ENCODE measurements at regions not wholly inside any gene's neighbourhood (a gene's known extent, or its start where the extent isn't known, plus 50 kb on each side); places are given as distances from the start of the nearest gene placed in this dataset.

DNA sequence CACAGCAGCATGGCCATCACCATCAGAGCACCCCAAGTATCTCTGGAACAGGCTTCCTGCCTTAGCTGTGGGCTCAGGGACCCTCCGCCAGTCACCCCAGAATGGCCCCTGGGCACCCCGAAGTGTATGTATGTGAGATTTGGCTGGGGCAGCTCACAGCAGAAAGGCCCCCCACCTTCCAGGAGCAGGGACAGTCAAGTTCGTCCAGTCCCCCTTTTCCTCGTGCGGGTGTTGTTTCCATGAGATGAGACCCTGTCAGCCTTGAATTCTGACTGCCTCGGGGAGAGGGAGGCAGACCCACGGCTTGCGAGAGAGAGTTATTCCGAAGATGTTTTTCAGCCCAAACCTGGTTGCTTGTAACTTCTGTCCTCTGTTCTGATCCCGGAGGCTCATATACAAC, 290.9 kb upstream of the HDAC4 start:
- TF ChIP-seq FOS (IDR thresholded peaks at IDR 0.05; ENCODE audit: borderline replicate concordance, insufficient read depth, low read length) (no peak), JUN (IDR thresholded peaks at IDR 0.05; ENCODE audit: borderline replicate concordance, insufficient read depth, insufficient read length, low read depth) (no peak), POLR2A (IDR thresholded peaks at IDR 0.05; ENCODE audit: low read depth, low read length) (no peak), POLR2AphosphoS5 (IDR thresholded peaks at IDR 0.05; ENCODE audit: insufficient read depth, low read depth, low read length) (no peak), EZH2 (IDR thresholded peaks at IDR 0.05; ENCODE audit: borderline replicate concordance, low read depth, low read length, severe bottlenecking) (no peak), MYC (IDR thresholded peaks at IDR 0.05; ENCODE audit: low read depth, low read length) (no peak), GATA2 (IDR thresholded peaks at IDR 0.05; ENCODE audit: insufficient read depth, insufficient read length, low read depth, low read length) (no peak), MAX (IDR thresholded peaks at IDR 0.05; ENCODE audit: insufficient read depth, insufficient read length) (no peak)
- TF ChIP-seq, protein P1, sequence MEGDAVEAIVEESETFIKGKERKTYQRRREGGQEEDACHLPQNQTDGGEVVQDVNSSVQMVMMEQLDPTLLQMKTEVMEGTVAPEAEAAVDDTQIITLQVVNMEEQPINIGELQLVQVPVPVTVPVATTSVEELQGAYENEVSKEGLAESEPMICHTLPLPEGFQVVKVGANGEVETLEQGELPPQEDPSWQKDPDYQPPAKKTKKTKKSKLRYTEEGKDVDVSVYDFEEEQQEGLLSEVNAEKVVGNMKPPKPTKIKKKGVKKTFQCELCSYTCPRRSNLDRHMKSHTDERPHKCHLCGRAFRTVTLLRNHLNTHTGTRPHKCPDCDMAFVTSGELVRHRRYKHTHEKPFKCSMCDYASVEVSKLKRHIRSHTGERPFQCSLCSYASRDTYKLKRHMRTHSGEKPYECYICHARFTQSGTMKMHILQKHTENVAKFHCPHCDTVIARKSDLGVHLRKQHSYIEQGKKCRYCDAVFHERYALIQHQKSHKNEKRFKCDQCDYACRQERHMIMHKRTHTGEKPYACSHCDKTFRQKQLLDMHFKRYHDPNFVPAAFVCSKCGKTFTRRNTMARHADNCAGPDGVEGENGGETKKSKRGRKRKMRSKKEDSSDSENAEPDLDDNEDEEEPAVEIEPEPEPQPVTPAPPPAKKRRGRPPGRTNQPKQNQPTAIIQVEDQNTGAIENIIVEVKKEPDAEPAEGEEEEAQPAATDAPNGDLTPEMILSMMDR (IDR thresholded peaks at IDR 0.05; ENCODE audit: extremely low read depth in 1 of 2, insufficient read depth in 1 of 2, low read depth in 1 of 2, low read length in 2 of 2), result no peak
- H3K9me3 ChIP-seq (replicated peaks; ENCODE audit: control insufficient read depth, insufficient read depth, low read length), result no peaks in the 10 kb centered on the region
- H3K36me3 ChIP-seq (ENCODE audit: control insufficient read depth in 2 of 2, extremely low read depth in 1 of 2, insufficient read depth in 2 of 2, low read length in 2 of 2), result no peaks in the 10 kb centered on the region
- H3K4me1 ChIP-seq (ENCODE audit: control insufficient read depth, extremely low read depth, insufficient read depth, low read length), result no peaks in the 10 kb centered on the region
- H3K79me2 ChIP-seq (ENCODE audit: control insufficient read depth, insufficient read depth, low read length), result no peaks in the 10 kb centered on the region
- POLR2A ChIA-PET, result no interaction called here
- intact Hi-C loops (cut with micrococcal nuclease) (no loop called here), dilution Hi-C loops (cut with MboI; ENCODE audit: extremely low pct_ligation_motif_present, low sequenced_read_pairs) (no loop called here)
- no peaks in the 10 kb centered on the region for H3K27me3 ChIP-seq (ENCODE audit: control insufficient read depth in 2 of 2, insufficient read depth in 2 of 2, low read length in 2 of 2)
- FAIRE-seq (no peak), DNase-seq (ENCODE audit: low read depth, low spot score) (no peak)
- H3K9me1 ChIP-seq (replicated peaks; ENCODE audit: control insufficient read depth, extremely low read depth, insufficient read depth, low read length), result no peaks in the 10 kb centered on the region
- H4K20me1 ChIP-seq (replicated peaks; ENCODE audit: control insufficient read depth, extremely low read depth, insufficient read depth, low read length), result no peaks in the 10 kb centered on the region
- CTCF ChIA-PET, result no interaction called here
- no peak overlapping the region for H3K27ac ChIP-seq (ENCODE audit: insufficient read depth, low read depth, low read length)
- no peak overlapping the region for H2AFZ ChIP-seq (ENCODE audit: low read depth, low read length)
- no peak overlapping the region for H3K4me2 ChIP-seq (ENCODE audit: insufficient read depth, low read length)
- BruUV-seq (replicated peaks), result no TSS peak
- no peak overlapping the region for H3K4me3 ChIP-seq (replicated peaks in 1 of 3; ENCODE audit: insufficient read depth in 1 of 3, low read depth in 1 of 3, low read length in 3 of 3)
- no peak overlapping the region for H3K9ac ChIP-seq (replicated peaks; ENCODE audit: extremely low read depth, insufficient read depth, low read length)
